ENCODE measurements at regions not wholly inside any gene's neighbourhood (a gene's known extent, or its start where the extent isn't known, plus 50 kb on each side); places are given as distances from the start of the nearest gene placed in this dataset.

DNA sequence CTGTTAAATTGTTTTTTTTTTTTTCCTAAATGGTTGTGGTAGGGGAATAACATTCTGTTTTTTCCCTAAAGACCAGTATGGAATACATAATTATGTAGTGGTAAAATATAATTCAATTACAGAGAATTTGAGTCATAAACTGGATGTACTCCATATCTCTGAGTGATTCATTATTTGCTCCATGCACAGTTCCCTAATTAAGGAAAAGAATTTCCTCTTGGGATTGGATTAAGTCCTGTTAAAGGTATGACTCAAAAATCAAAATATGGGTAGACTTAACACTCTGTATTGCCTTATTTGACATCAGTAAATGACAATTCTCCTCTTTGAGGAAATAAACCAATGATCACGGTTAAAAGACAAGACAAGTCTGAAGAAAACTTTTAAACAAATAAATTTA, 78.0 kb upstream of the KCNH8 start:
- TF ChIP-seq EP300 (IDR thresholded peaks at IDR 0.05; ENCODE audit: borderline replicate concordance) (no peak), NFIC (IDR thresholded peaks at IDR 0.05) (no peak), EGR1 (IDR thresholded peaks at IDR 0.05) (no peak), RAD21 (IDR thresholded peaks at IDR 0.05; ENCODE audit: low read depth) (no peak), ZBTB7A (IDR thresholded peaks at IDR 0.05; ENCODE audit: low read depth) (no peak), TAF1 (IDR thresholded peaks at IDR 0.05; ENCODE audit: low read depth) (no peak), YY1 (IDR thresholded peaks at IDR 0.05; ENCODE audit: low read depth) (no peak), FOXM1 (IDR thresholded peaks at IDR 0.05; ENCODE audit: borderline replicate concordance, low read depth) (no peak), REST (IDR thresholded peaks at IDR 0.05; ENCODE audit: low read depth) (no peak), TEAD4 (IDR thresholded peaks at IDR 0.05) (no peak), USF1 (IDR thresholded peaks at IDR 0.05) (no peak), CEBPB (IDR thresholded peaks at IDR 0.05) (no peak)
- TF ChIP-seq, protein P1, sequence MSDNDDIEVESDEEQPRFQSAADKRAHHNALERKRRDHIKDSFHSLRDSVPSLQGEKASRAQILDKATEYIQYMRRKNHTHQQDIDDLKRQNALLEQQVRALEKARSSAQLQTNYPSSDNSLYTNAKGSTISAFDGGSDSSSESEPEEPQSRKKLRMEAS (IDR thresholded peaks at IDR 0.05), result no peak

All from Ishikawa (cell line).